Nephron progenitor cell (in vitro differentiated cells): ENCODE measurements at regions not wholly inside any gene's neighbourhood (a gene's known extent, or its start where the extent isn't known, plus 50 kb on each side); places are given as distances from the start of the nearest gene placed in this dataset.

Experiments
- DNase-seq: peaks from one replicate; pipeline ENCODE4 v3.0.0; 2021
- H3K27ac Mint-ChIP-seq: 2 replicates; pipeline ENCODE4 v1.8.0; 2021; ENCODE audit warnings: mild to moderate bottlenecking, moderate library complexity, mixed read lengths
- H3K27me3 Mint-ChIP-seq: 2 replicates; pipeline ENCODE4 v1.8.0; 2021; ENCODE audit warnings: mild to moderate bottlenecking, low read depth, mixed read lengths; ENCODE audit not compliant: poor library complexity
- H3K36me3 Mint-ChIP-seq: 2 replicates; pipeline ENCODE4 v1.8.0; 2021; ENCODE audit warnings: low read depth, mixed read lengths
- H3K4me1 Mint-ChIP-seq: 2 replicates; pipeline ENCODE4 v1.8.0; 2021; ENCODE audit warnings: mixed read lengths
- H3K4me3 Mint-ChIP-seq: 2 replicates; pipeline ENCODE4 v1.8.0; 2021; ENCODE audit warnings: mild to moderate bottlenecking, moderate library complexity, mixed read lengths
- H3K9me3 Mint-ChIP-seq: 2 replicates; pipeline ENCODE4 v1.8.0; 2021; ENCODE audit warnings: mild to moderate bottlenecking, moderate library complexity, mixed read lengths
- TF ChIP-seq, protein P1 (sequence below): fragments of 200-600 bp; sonication (generic); IDR thresholded peaks from 2 replicates; pipeline ENCODE4 v1.5.0; 2021; ENCODE audit warnings: antibody characterized with exemption

DNA sequence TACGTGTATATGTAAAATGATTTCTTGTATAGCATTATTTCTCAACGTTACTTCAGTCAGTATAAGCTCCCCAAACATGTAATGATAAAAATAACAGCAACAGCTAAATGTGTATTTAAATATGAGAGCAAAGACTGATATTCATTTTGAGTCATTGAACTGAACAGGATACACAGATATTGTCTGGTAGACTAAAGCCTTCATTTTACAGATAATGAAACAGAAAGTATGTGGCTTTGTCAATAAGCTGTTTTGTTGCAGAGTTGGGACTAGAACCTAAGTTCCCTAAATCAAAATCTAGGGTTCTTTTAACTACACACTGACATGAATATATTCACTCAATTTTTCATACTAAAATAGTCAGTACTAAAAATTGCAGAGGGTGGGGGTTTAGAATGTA is 80.4 kb upstream of the MARCHF11 start:
- no peaks in the 10 kb centered on the region for H3K9me3 Mint-ChIP-seq
- H3K27ac Mint-ChIP-seq: no peak overlapping the region
- TF ChIP-seq, protein P1, sequence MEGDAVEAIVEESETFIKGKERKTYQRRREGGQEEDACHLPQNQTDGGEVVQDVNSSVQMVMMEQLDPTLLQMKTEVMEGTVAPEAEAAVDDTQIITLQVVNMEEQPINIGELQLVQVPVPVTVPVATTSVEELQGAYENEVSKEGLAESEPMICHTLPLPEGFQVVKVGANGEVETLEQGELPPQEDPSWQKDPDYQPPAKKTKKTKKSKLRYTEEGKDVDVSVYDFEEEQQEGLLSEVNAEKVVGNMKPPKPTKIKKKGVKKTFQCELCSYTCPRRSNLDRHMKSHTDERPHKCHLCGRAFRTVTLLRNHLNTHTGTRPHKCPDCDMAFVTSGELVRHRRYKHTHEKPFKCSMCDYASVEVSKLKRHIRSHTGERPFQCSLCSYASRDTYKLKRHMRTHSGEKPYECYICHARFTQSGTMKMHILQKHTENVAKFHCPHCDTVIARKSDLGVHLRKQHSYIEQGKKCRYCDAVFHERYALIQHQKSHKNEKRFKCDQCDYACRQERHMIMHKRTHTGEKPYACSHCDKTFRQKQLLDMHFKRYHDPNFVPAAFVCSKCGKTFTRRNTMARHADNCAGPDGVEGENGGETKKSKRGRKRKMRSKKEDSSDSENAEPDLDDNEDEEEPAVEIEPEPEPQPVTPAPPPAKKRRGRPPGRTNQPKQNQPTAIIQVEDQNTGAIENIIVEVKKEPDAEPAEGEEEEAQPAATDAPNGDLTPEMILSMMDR: no peak
- peaks cover 1% of the 10 kb centered on the region for H3K27me3 Mint-ChIP-seq
- no peaks in the 10 kb centered on the region for H3K4me1 Mint-ChIP-seq
- DNase-seq: no peak
- no peak overlapping the region for H3K4me3 Mint-ChIP-seq
- H3K36me3 Mint-ChIP-seq: no peaks in the 10 kb centered on the region

DNA sequence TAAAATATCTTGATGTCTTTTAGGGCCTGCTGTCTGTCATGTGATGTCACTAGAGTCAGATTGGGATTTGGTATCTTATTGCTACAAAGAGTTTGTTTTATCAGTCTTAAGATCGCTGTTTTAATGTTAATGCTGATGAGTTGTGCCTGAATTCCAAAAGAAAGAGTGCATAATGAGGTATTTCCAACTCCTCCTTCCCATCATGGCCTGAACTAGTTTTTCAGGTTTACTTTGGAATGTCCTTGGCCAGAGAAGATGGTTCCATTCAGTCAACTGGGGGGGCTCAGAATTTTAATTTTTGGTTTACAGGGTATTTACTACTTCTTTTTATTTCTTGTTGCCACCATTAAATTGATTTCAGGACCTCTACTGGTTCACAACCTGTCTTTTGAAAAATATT is 74.3 kb upstream of the MARCHF11 start:
- Mint-ChIP-seq H3K4me1 (no peaks in the 10 kb centered on the region), H3K36me3 (no peaks in the 10 kb centered on the region), H3K9me3 (no peaks in the 10 kb centered on the region), H3K27me3 (peaks cover 4% of the 10 kb centered on the region), H3K27ac (no peak overlapping the region), H3K4me3 (no peak overlapping the region)
- TF ChIP-seq, protein P1: no peak
- no peak for DNase-seq

DNA sequence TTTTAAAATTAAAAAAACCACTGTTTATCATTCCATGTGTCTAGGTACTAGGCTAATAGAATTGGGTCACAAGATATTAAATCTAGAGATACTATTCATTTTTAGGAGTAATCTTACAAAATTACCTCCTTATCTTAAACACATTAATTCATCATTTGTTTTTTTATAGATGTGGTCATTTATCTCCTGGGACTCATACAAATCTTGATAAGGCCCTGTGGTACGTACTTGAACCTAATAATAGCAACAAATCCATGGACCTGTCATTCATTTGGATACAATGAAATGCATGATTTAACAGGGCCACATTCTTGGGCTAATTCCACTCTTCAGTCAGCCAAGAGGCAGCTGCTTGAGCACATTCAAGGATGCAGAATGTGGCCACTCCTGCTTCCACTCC is 66.4 kb upstream of the MARCHF11 start:
- TF ChIP-seq, protein P1: no peak
- H3K4me1 Mint-ChIP-seq: no peaks in the 10 kb centered on the region
- no peaks in the 10 kb centered on the region for H3K36me3 Mint-ChIP-seq
- no peak overlapping the region for H3K27ac Mint-ChIP-seq
- H3K27me3 Mint-ChIP-seq: peaks cover 10% of the 10 kb centered on the region
- H3K9me3 Mint-ChIP-seq: no peaks in the 10 kb centered on the region
- DNase-seq: no peak
- H3K4me3 Mint-ChIP-seq: no peak overlapping the region

DNA sequence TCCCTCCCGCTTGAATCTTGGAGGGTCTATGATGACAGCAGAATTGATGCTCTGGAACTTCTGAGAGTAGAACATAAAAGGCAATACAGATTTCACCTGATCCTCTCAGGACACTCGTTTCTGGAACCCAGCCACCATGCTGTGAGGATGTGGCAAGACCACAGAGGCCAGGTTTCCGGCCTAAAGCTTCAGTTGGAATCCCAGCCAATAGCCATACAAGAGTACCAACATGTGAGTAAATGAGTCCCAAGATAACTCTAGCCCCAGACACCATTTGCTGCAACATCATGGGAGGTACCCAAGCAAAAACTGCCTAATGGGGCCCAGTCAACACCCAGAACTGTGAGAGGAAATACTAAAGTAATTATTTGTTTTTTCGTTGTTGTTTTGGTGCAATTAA is 65.7 kb upstream of the MARCHF11 start:
- Mint-ChIP-seq H3K27ac (no peak overlapping the region), H3K36me3 (no peaks in the 10 kb centered on the region), H3K4me1 (no peaks in the 10 kb centered on the region), H3K4me3 (no peak overlapping the region), H3K9me3 (no peaks in the 10 kb centered on the region), H3K27me3 (peaks cover 10% of the 10 kb centered on the region)
- no peak for DNase-seq
- TF ChIP-seq, protein P1: no peak

DNA sequence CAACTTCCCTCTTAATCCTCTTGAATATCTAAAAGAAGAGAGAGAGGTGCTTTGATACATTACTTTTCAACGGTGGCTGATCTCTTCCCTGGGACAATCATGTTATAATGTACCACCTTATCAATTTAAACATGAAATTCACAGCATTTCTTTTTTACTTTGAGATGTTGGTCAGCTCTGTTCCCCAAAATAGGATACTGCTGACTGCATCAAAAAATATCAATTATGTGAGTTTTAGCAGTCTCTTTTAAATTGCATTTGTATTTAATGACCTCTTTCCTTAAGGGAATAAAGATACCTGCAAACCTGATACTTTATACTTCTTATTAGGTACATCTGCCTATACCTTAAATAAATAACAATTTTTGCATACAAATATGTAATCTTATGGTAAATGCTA is 58.4 kb upstream of the MARCHF11 start:
- Mint-ChIP-seq H3K4me1 (no peaks in the 10 kb centered on the region), H3K4me3 (no peak overlapping the region), H3K27ac (no peak overlapping the region), H3K27me3 (peaks cover 6% of the 10 kb centered on the region), H3K36me3 (no peaks in the 10 kb centered on the region), H3K9me3 (no peaks in the 10 kb centered on the region)
- TF ChIP-seq, protein P1: no peak
- DNase-seq: no peak

DNA sequence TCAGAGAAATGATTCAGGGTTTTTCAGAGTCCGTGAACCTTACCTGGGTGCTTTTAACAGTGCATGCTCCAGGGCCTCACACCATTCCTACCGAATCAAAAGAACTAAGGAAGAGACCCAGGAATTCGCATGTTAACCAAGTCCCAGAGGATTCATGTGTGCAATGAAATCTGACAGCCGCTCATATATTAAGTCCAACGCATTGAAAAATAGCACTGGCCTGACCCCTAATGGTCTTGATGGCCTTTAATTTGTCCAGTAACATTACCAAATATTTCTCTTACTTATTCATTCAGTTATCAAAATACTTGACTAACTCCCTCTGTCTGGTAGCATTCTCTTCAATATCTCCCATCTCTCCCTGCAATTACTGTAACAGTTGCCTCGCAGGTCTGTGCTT is 55.0 kb upstream of the MARCHF11 start:
- Mint-ChIP-seq H3K9me3 (no peaks in the 10 kb centered on the region), H3K27ac (no peak overlapping the region), H3K36me3 (no peaks in the 10 kb centered on the region), H3K4me1 (no peaks in the 10 kb centered on the region), H3K4me3 (no peak overlapping the region), H3K27me3 (peaks cover 3% of the 10 kb centered on the region)
- TF ChIP-seq, protein P1: no peak
- DNase-seq: no peak
